GM12865 (cell line): ENCODE measurements at regions not wholly inside any gene's neighbourhood (a gene's known extent, or its start where the extent isn't known, plus 50 kb on each side); places are given as distances from the start of the nearest gene placed in this dataset.

ENCODE experiments used
- DNase-seq: peaks from one replicate; pipeline ENCODE4 v3.0.0; 2010; ENCODE audit warnings: low read depth
- H3K4me3 ChIP-seq: 2 replicates; pipeline ENCODE4 v1.5.1; 2011; ENCODE audit warnings: mild to moderate bottlenecking, low read depth, low read length, control low read depth
- TF ChIP-seq, protein P1 (sequence below): IDR thresholded peaks from 2 replicates; pipeline ENCODE4 v1.5.1; 2011; ENCODE audit warnings: low read length, control low read depth, low read depth, inconsistent platforms; ENCODE audit not compliant: insufficient read depth; ENCODE audit errors: missing control alignments

DNA sequence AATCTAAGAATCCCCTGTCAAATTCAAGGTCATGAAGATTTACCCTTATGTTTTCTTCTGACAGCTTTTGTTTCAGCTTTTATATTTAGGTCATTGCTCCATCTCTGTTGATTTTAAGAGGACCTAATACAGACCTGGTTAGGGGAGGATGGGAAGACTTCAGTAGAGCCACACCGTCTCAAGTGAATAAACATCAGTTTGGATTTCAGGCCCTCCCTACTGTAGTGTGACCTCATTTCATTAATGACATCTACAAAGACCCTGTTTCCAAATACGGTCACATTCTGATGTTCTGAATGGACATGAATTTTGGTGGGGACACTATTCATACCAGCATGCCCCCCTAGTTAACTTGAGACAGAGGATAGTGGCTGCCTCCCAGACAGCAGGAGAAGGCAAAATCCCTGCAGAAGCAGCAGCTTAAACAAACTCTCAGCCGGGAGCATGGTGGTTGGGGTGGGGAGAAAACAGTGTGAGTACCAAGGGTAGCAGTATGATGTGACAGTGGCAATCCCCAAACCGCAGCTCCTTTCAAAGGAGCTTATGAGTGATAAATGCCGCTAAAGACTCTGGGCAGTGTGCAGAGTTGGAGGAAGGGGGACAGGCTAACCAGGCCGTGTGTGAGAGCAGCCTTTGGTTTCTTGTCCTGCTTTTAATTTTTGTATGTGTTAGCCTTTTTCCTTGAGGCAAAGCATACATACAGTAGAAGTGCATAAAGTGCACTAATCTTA is 65.9 kb upstream of the TNP1 start:
- H3K4me3 ChIP-seq = no peak overlapping the region
- TF ChIP-seq, protein P1, sequence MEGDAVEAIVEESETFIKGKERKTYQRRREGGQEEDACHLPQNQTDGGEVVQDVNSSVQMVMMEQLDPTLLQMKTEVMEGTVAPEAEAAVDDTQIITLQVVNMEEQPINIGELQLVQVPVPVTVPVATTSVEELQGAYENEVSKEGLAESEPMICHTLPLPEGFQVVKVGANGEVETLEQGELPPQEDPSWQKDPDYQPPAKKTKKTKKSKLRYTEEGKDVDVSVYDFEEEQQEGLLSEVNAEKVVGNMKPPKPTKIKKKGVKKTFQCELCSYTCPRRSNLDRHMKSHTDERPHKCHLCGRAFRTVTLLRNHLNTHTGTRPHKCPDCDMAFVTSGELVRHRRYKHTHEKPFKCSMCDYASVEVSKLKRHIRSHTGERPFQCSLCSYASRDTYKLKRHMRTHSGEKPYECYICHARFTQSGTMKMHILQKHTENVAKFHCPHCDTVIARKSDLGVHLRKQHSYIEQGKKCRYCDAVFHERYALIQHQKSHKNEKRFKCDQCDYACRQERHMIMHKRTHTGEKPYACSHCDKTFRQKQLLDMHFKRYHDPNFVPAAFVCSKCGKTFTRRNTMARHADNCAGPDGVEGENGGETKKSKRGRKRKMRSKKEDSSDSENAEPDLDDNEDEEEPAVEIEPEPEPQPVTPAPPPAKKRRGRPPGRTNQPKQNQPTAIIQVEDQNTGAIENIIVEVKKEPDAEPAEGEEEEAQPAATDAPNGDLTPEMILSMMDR = no peak
- DNase-seq = peak; percentile 59

DNA sequence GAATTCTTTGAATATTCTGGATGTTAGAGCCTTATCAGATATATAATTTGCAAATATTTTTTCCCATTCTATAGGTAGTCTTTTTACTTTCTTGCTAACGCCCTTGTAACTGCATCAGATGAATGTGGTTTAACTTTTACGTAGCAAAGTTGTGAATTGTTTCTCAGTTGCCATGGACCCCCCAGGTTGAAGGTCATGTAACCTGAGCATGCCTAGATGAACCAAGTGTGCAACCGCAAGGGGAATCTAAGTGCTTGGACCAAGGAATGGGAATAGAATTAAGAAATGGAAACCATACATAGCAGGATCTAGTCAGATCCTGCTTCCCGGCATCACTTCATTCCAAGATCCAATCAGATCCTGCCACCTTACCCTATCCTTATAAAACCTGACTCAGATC is 65.1 kb upstream of the TNP1 start:
- TF ChIP-seq, protein P1 = no peak
- H3K4me3 ChIP-seq = no peak overlapping the region
- no peak for DNase-seq

DNA sequence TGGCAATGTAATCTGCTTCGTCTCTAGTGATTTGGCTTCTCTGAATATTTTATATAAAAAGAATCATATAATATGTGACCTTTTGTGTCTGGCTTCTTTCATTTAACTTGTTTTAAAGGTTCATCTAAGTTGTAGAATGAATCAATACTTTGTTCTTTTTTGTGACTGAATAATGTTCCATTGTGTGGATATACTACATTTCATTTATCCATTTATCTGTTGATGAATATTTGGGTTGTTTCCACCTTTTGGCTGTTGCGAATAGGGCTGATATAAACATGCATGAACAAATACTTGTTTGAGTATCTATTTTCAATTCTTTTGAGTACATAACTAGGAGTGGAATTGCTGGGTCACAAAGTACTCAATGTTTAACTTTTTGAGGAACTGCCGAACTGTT is 63.8 kb upstream of the TNP1 start:
- DNase-seq = no peak
- TF ChIP-seq, protein P1 = no peak
- no peak overlapping the region for H3K4me3 ChIP-seq

DNA sequence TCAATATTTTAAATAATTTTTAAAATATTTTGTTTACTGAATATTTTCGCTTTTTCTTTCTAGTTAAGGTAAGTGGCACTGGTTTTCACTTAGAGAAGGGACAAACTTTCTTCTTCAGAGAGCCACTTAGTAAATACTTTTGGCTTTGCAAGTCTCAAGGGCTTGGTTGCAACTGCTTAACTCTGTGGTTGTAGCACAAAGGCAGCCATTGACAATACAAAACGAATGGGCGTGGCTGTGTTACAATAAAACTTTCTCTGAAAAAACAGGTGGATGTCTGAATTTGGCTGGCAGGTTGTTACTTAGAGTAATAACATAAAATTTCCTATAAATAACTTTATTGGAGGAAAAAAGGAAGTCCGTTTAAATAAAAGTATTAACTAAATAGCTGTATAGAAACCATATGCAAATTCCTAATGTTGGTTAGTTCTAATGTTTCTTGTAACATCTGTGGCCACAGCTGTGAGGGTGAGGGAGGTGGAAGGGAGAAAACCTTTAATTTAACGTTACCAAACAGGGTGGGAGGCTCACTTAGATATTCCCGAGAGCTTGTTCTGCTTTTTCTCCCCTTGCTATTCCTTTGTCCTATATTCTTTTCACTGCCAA is 62.4 kb upstream of the TNP1 start:
- peak; percentile 16 for DNase-seq
- TF ChIP-seq, protein P1 = no peak
- no peak overlapping the region for H3K4me3 ChIP-seq

DNA sequence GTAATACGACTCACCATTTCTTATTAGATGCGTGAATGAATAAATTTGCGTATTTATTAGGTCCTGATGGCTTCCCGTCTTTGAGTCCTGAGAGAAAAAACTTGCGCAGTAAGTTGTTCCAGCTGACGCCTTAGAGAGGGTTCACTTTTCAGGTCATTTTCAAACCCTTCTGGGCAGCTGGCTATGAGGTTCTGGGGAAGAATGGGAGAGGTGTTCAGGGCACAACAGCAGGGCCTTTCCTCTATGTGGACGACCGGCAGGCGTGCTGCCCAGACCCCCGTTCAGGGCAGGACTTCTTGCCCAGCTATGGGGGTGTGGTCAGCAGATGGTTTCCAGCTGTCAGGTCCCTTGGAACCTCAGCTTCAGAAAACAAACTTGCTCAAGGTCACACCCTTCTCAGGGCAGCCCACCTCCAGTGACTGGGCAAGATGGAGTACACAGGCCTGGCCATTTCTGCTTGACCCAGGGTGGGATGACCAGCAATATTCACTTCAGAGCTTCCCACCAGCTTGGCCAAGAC is 61.1 kb upstream of the TNP1 start:
- DNase-seq = no peak
- TF ChIP-seq, protein P1 = no peak
- H3K4me3 ChIP-seq = no peak overlapping the region

DNA sequence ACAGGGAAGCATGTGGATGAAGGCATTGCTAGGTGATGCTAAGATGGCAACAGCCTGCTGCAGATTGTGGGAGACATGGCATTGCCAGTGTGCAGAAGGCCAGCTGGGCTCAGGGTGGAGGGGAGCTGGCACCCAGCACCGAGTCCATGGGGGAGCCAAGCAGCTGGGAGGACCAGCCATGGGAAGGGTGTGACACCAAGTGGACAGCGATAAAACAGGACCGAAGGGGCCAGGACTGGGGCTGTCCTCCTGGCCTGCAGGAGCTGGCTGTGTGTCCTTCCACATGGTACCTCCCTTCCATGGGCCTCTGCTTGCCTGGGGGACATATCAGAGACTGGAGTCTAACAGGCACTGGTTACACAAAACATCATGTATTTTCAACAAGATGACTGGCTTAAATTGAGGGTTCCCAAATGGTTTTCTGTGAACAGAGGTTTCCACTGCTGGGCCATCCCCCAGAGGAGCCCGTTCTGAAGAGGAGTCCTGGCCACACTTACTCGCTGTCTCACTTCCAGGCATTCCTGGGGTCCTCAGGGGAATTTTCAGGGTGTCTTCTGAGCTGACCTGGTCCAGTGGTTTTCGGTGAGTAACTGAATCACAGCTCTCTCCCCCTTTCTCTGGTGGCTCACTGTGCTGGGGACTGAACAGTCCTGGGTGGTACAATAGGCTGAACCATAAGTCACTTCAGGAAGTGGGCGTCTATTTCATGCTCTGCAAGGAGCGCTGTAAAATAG is 60.4 kb upstream of the TNP1 start:
- H3K4me3 ChIP-seq = no peak overlapping the region
- DNase-seq = no peak
- TF ChIP-seq, protein P1 = no peak
